NT2/D1 (cell line): ENCODE measurements at regions not wholly inside any gene's neighbourhood (a gene's known extent, or its start where the extent isn't known, plus 50 kb on each side); places are given as distances from the start of the nearest gene placed in this dataset.

Experiments used
- YY1 ChIP-seq: IDR thresholded peaks from 2 replicates; pipeline ENCODE4 v1.6.1; 2011; ENCODE audit not compliant: insufficient read length, insufficient read depth
- ZNF274 ChIP-seq: IDR thresholded peaks from 2 replicates; pipeline ENCODE4 v1.6.1; 2011; ENCODE audit warnings: mild to moderate bottlenecking, low read depth, low read length

- TF ChIP-seq ZNF274 (no peak), YY1 (no peak)
Observed at GRCh38 chr6:66103354-66103753, 396.3 kb upstream of the EYS start.
